Left lung (tissue), 4 donors: ENCODE measurements at regions not wholly inside any gene's neighbourhood (a gene's known extent, or its start where the extent isn't known, plus 50 kb on each side); places are given as distances from the start of the nearest gene placed in this dataset.

Source experiments
- ATAC-seq: fragments of 200-7000 bp; cut with Tn5 transposase; one replicate; pipeline ENCODE4 v1.9.1; 2020; ENCODE audit warnings: moderate library complexity
- DNase-seq, 4 donors: peaks; one replicate each; pipeline ENCODE4 v3.0.0-alpha.2; 2013 to 2020
- H3K27ac ChIP-seq, 2 donors: fragments of 200-600 bp; sonication (generic) in 1 of 2; one replicate each; pipeline versions ENCODE4 v1.5.0 to v1.8.0; 2020 to 2021
- H3K27me3 ChIP-seq, 2 donors: fragments of 200-600 bp; sonication (generic) in 1 of 2; one replicate each; pipeline versions ENCODE4 v1.5.0 to v1.8.0; 2020 to 2021
- H3K36me3 ChIP-seq, 2 donors: fragments of 200-600 bp; sonication (generic) in 1 of 2; one replicate each; pipeline versions ENCODE4 v1.5.0 to v1.8.0; 2020 to 2021
- H3K4me1 ChIP-seq, 2 donors: fragments of 200-600 bp; one replicate each; pipeline ENCODE4 v1.8.0; 2021
- H3K4me3 ChIP-seq, 2 donors: fragments of 200-600 bp; sonication (generic) in 1 of 2; one replicate each; pipeline versions ENCODE4 v1.5.0 to v1.8.0; 2020 to 2021; ENCODE audit warnings: mild to moderate bottlenecking in 1 of 2
- H3K9me3 ChIP-seq, 2 donors: fragments of 200-600 bp; sonication (generic) in 1 of 2; one replicate each; pipeline versions ENCODE4 v1.5.0 to v1.8.0; 2020 to 2021
- CTCF ChIP-seq, 2 donors: fragments of 200-600 bp; sonication (generic) in 1 of 2; IDR thresholded peaks; one replicate each; pipeline versions ENCODE4 v1.5.0 to v1.8.0; 2021; ENCODE audit warnings: antibody characterized with exemption in 2 of 2
- intact Hi-C, 2 donors: fragments of 100-400 bp; cut with DNase I; formaldehyde crosslinking; loops; one replicate each; pipeline versions ENCODE4 v1.11.2 to v1.14.2; 2022
- donor health status: DM: no; HTN: yes; CAD: no.
- donor health status: DM: no; HTN: no; CAD: no.

GRCh38 chr17:79136596-79136995 is 62.0 kb downstream of the ENGASE start:
- DNase-seq = no peak
- H3K9me3 ChIP-seq = no peaks in the 10 kb centered on the region
- H3K36me3 ChIP-seq = no peaks in the 10 kb centered on the region
- no peak for TF ChIP-seq CTCF (IDR thresholded peaks at IDR 0.05)
- peaks cover 5 to 92% of the 10 kb centered on the region in 2 donors for H3K27me3 ChIP-seq
- intact Hi-C loops = no loop called here
- no peak for ATAC-seq
- H3K27ac ChIP-seq = no peak overlapping the region
- no peak overlapping the region for H3K4me3 ChIP-seq
- H3K4me1 ChIP-seq = no peaks in the 10 kb centered on the region
